ENCODE measurements at regions not wholly inside any gene's neighbourhood (a gene's known extent, or its start where the extent isn't known, plus 50 kb on each side); places are given as distances from the start of the nearest gene placed in this dataset.

GRCh38 chr3:145678401-145678800, 482.6 kb downstream of the PLOD2 start:
- TF ChIP-seq, protein P1, sequence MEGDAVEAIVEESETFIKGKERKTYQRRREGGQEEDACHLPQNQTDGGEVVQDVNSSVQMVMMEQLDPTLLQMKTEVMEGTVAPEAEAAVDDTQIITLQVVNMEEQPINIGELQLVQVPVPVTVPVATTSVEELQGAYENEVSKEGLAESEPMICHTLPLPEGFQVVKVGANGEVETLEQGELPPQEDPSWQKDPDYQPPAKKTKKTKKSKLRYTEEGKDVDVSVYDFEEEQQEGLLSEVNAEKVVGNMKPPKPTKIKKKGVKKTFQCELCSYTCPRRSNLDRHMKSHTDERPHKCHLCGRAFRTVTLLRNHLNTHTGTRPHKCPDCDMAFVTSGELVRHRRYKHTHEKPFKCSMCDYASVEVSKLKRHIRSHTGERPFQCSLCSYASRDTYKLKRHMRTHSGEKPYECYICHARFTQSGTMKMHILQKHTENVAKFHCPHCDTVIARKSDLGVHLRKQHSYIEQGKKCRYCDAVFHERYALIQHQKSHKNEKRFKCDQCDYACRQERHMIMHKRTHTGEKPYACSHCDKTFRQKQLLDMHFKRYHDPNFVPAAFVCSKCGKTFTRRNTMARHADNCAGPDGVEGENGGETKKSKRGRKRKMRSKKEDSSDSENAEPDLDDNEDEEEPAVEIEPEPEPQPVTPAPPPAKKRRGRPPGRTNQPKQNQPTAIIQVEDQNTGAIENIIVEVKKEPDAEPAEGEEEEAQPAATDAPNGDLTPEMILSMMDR (IDR thresholded peaks at IDR 0.05) = no peak
- no peak for TF ChIP-seq POLR2A (IDR thresholded peaks at IDR 0.05)

Data from body of pancreas (tissue), 4 donors.